ENCODE measurements at regions not wholly inside any gene's neighbourhood (a gene's known extent, or its start where the extent isn't known, plus 50 kb on each side); places are given as distances from the start of the nearest gene placed in this dataset.

- DNase-seq (ENCODE audit: low read depth, low spot score) = no peak
Observed at GRCh38 chr16:79264237-79265109, 336.1 kb downstream of the MAF start.

DNA sequence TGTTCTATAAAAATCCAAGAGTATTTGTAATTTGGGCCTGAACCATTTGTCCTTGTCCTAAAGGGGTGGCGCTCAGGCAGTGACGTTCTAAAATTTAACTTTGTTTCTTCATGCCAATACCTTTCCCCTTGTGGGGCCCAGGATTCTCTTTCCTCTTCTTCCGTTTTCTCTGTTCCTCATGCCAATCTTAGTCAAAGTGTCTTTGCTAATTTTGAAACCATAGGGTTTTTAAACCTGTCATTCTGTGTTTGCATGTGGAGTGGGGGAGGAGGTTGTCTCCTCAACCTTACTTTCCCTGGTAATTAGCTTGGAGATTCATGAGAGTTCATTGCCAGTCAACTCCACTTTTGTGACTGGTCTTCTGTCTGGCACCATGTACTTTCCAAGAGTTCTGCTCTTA is 337.1 kb downstream of the MAF start:
- no peak overlapping the region for H3K4me3 ChIP-seq (ENCODE audit: low read length)
- no peak for DNase-seq (ENCODE audit: low read depth, low spot score)

More at GRCh38 chr16:79264237-79265109, 336.1 kb downstream of the MAF start:
- H3K4me3 ChIP-seq (ENCODE audit: low read length) = no peak overlapping the region
